Fibroblast of mammary gland (primary cell): ENCODE measurements at regions not wholly inside any gene's neighbourhood (a gene's known extent, or its start where the extent isn't known, plus 50 kb on each side); places are given as distances from the start of the nearest gene placed in this dataset.

ENCODE experiments used
- DNase-seq: peaks from one replicate; pipeline ENCODE4 v3.0.0-alpha.2; 2010; ENCODE audit warnings: low read depth
- H3K4me3 ChIP-seq: 2 replicates; pipeline ENCODE4 v1.5.1; 2011; ENCODE audit warnings: low read depth, mild to moderate bottlenecking, low read length, moderate library complexity; ENCODE audit not compliant: control insufficient read depth
- TF ChIP-seq, protein P1 (sequence below): conservative IDR thresholded peaks from 2 replicates; pipeline ENCODE4 v1.5.1; 2011; ENCODE audit warnings: low read depth, low read length, inconsistent platforms; ENCODE audit not compliant: control insufficient read depth, insufficient read depth

- no peak for DNase-seq
- TF ChIP-seq, protein P1, sequence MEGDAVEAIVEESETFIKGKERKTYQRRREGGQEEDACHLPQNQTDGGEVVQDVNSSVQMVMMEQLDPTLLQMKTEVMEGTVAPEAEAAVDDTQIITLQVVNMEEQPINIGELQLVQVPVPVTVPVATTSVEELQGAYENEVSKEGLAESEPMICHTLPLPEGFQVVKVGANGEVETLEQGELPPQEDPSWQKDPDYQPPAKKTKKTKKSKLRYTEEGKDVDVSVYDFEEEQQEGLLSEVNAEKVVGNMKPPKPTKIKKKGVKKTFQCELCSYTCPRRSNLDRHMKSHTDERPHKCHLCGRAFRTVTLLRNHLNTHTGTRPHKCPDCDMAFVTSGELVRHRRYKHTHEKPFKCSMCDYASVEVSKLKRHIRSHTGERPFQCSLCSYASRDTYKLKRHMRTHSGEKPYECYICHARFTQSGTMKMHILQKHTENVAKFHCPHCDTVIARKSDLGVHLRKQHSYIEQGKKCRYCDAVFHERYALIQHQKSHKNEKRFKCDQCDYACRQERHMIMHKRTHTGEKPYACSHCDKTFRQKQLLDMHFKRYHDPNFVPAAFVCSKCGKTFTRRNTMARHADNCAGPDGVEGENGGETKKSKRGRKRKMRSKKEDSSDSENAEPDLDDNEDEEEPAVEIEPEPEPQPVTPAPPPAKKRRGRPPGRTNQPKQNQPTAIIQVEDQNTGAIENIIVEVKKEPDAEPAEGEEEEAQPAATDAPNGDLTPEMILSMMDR: no peak
These were observed 221.3 kb downstream of the DIO2 start for GRCh38 chr14:79989990-79990389.

DNA sequence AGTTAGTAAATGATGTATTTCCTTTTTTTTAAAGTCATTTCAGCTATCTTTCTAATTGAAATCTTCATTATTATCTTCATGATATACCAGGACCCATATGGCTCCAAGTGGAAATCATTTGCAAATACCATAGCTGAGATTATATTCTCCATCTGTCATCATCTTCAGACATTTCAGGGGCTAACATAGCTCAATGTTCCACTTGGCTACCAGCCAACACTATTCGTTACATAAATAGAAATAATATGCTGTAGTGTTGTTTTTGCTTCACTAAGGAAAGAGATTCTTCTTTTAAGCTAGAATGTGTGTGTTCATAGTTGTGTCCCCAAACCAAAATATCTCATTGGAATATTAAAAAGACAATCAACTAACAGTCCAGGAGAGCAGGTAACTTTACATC lies 225.1 kb downstream of the DIO2 start:
- TF ChIP-seq, protein P1: no peak
- no peak for DNase-seq
- H3K4me3 ChIP-seq: no peak overlapping the region

More at GRCh38 chr14:79989990-79990389, 221.3 kb downstream of the DIO2 start:
- no peak overlapping the region for H3K4me3 ChIP-seq

GRCh38 chr14:79972230-79972629 lies 239.1 kb downstream of the DIO2 start:
- no peak overlapping the region for H3K4me3 ChIP-seq
- DNase-seq: peak; percentile 27
- TF ChIP-seq, protein P1: no peak

DNA sequence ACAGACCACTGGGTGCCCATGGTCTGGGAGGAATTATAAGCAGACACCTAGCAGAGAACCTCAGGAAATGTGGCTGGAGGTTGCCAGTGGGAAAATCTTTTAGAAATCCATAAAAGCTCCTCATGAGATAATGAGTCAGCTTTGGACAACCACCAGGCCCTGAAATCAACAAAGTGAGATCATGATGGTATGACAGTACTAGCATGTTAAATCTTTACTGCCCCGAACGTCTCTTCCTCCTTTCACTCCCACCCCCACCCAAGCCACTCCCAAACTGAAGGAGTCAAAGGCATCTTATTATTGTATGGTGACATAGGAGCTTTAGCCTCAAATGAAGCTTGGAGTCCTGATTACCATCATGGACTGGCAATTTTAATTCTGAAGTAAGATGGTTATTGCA lies 240.0 kb downstream of the DIO2 start:
- H3K4me3 ChIP-seq: no peak overlapping the region
- TF ChIP-seq, protein P1: no peak
- DNase-seq: peak; percentile 88

GRCh38 chr14:79967453-79967852 lies 243.9 kb downstream of the DIO2 start:
- TF ChIP-seq, protein P1: no peak
- no peak overlapping the region for H3K4me3 ChIP-seq
- DNase-seq: peak; percentile 58

DNA sequence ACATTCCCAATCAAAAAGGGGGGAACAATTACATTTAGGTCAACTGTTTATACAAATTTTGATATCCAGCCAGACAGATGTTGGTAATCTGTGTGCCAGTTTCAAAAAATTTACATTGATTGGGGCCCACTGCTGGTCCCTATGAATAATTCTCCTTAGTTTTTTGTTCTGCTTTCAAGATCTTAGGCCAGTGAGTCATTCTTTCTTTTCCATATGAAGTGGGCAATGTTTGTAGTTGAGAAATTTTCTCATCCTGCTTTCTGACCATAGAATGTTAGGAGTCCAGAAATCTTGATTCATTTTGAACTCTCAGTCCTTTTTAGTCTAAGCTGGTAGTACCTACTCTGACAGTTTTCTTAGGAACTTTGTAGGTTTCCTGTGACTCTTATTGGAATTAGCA lies 244.3 kb downstream of the DIO2 start:
- H3K4me3 ChIP-seq: no peak overlapping the region
- TF ChIP-seq, protein P1: no peak
- peak; percentile 65 for DNase-seq

- TF ChIP-seq, protein P1: no peak
- H3K4me3 ChIP-seq: no peak overlapping the region
- peak; percentile 71 for DNase-seq
These were observed 245.4 kb downstream of the DIO2 start for GRCh38 chr14:79965896-79966295.
